Parathyroid adenoma (tissue), 2 donors: ENCODE measurements at regions not wholly inside any gene's neighbourhood (a gene's known extent, or its start where the extent isn't known, plus 50 kb on each side); places are given as distances from the start of the nearest gene placed in this dataset.

Source experiments
- H2AFZ ChIP-seq: fragments of 300-600 bp; sonication (generic); one replicate; pipeline ENCODE4 v1.7.0; 2017; ENCODE audit warnings: antibody characterized with exemption, mild to moderate bottlenecking
- H3K27ac ChIP-seq: fragments of 300-600 bp; sonication (generic); one replicate; pipeline ENCODE4 v1.7.0; 2017
- H3K27me3 ChIP-seq: fragments of 300-600 bp; sonication (generic); one replicate; pipeline ENCODE4 v1.7.0; 2017; ENCODE audit warnings: low read length; ENCODE audit not compliant: control insufficient read depth, insufficient read depth
- H3K36me3 ChIP-seq: fragments of 300-600 bp; sonication (generic); one replicate; pipeline ENCODE4 v1.7.0; 2017; ENCODE audit warnings: low read length; ENCODE audit not compliant: control insufficient read depth, insufficient read depth
- H3K4me1 ChIP-seq: fragments of 300-600 bp; sonication (generic); one replicate; pipeline ENCODE4 v1.7.0; 2017; ENCODE audit warnings: control low read depth
- H3K4me2 ChIP-seq: fragments of 300-600 bp; sonication (generic); one replicate; pipeline ENCODE4 v1.7.0; 2017; ENCODE audit warnings: low read length
- H3K4me3 ChIP-seq: fragments of 300-600 bp; sonication (generic); one replicate; pipeline ENCODE4 v1.7.0; 2017; ENCODE audit warnings: low read depth, low read length
- H3K79me2 ChIP-seq: fragments of 300-600 bp; sonication (generic); one replicate; pipeline ENCODE4 v1.7.0; 2017; ENCODE audit warnings: control low read depth
- H3K9ac ChIP-seq: fragments of 300-600 bp; sonication (generic); one replicate; pipeline ENCODE4 v1.7.0; 2017; ENCODE audit warnings: mild to moderate bottlenecking
- H3K9me3 ChIP-seq: fragments of 300-600 bp; sonication (generic); one replicate; pipeline ENCODE4 v1.7.0; 2017; ENCODE audit warnings: low read length; ENCODE audit not compliant: control insufficient read depth
- CTCF ChIP-seq: fragments of 300-600 bp; sonication (generic); IDR thresholded peaks from one replicate; pipeline ENCODE4 v1.7.0; 2017; ENCODE audit warnings: antibody characterized with exemption, mild to moderate bottlenecking
- donor health status: primary hyperparathyroidism.

- Histone ChIP-seq H3K27ac (no peak overlapping the region), H3K27me3 (no peaks in the 10 kb centered on the region), H3K4me1 (no peaks in the 10 kb centered on the region), H3K79me2 (no peaks in the 10 kb centered on the region), H3K4me3 (no peak overlapping the region), H2AFZ (no peak overlapping the region), H3K36me3 (no peaks in the 10 kb centered on the region), H3K4me2 (no peak overlapping the region), H3K9me3 (no peaks in the 10 kb centered on the region), H3K9ac (no peak overlapping the region)
- no peak for TF ChIP-seq CTCF
Observed at GRCh38 chr5:57627661-57628060, 145.1 kb upstream of the ACTBL2 start.

- no peak overlapping the region for H2AFZ ChIP-seq
- no peaks in the 10 kb centered on the region for H3K9me3 ChIP-seq
- no peak overlapping the region for H3K4me2 ChIP-seq
- no peak overlapping the region for H3K9ac ChIP-seq
- H3K27ac ChIP-seq: no peak overlapping the region
- no peak for TF ChIP-seq CTCF
- H3K4me1 ChIP-seq: no peaks in the 10 kb centered on the region
- H3K4me3 ChIP-seq: no peak overlapping the region
- H3K79me2 ChIP-seq: no peaks in the 10 kb centered on the region
- no peaks in the 10 kb centered on the region for H3K36me3 ChIP-seq
- H3K27me3 ChIP-seq: no peaks in the 10 kb centered on the region
Observed at GRCh38 chr5:57626703-57627102, 144.1 kb upstream of the ACTBL2 start.

- TF ChIP-seq CTCF: no peak
Observed at GRCh38 chr5:57621624-57622023, 139.0 kb upstream of the ACTBL2 start.

GRCh38 chr5:57618767-57619381 is 136.3 kb upstream of the ACTBL2 start:
- H3K36me3 ChIP-seq: no peaks in the 10 kb centered on the region
- no peaks in the 10 kb centered on the region for H3K4me1 ChIP-seq
- H3K9ac ChIP-seq: no peak overlapping the region
- no peaks in the 10 kb centered on the region for H3K27me3 ChIP-seq
- no peaks in the 10 kb centered on the region for H3K79me2 ChIP-seq
- H3K27ac ChIP-seq: no peak overlapping the region
- TF ChIP-seq CTCF: no peak
- no peak overlapping the region for H3K4me2 ChIP-seq
- H2AFZ ChIP-seq: no peak overlapping the region
- no peak overlapping the region for H3K4me3 ChIP-seq
- H3K9me3 ChIP-seq: no peaks in the 10 kb centered on the region

More at GRCh38 chr5:57621624-57622023, 139.0 kb upstream of the ACTBL2 start:
- H3K27me3 ChIP-seq: no peaks in the 10 kb centered on the region
- no peaks in the 10 kb centered on the region for H3K9me3 ChIP-seq
- no peak overlapping the region for H2AFZ ChIP-seq
- H3K4me1 ChIP-seq: no peaks in the 10 kb centered on the region
- no peaks in the 10 kb centered on the region for H3K79me2 ChIP-seq
- H3K4me2 ChIP-seq: no peak overlapping the region
- no peak overlapping the region for H3K9ac ChIP-seq
- no peaks in the 10 kb centered on the region for H3K36me3 ChIP-seq
- no peak overlapping the region for H3K27ac ChIP-seq
- no peak overlapping the region for H3K4me3 ChIP-seq

GRCh38 chr5:57613741-57614140 is 131.1 kb upstream of the ACTBL2 start:
- no peak overlapping the region for H3K27ac ChIP-seq
- no peak overlapping the region for H3K9ac ChIP-seq
- H3K79me2 ChIP-seq: no peaks in the 10 kb centered on the region
- H3K4me1 ChIP-seq: no peaks in the 10 kb centered on the region
- no peaks in the 10 kb centered on the region for H3K27me3 ChIP-seq
- no peak for TF ChIP-seq CTCF
- H3K4me3 ChIP-seq: no peak overlapping the region
- H3K36me3 ChIP-seq: no peaks in the 10 kb centered on the region
- H3K4me2 ChIP-seq: no peak overlapping the region
- H2AFZ ChIP-seq: no peak overlapping the region
- no peaks in the 10 kb centered on the region for H3K9me3 ChIP-seq
